ENCODE measurements at regions not wholly inside any gene's neighbourhood (a gene's known extent, or its start where the extent isn't known, plus 50 kb on each side); places are given as distances from the start of the nearest gene placed in this dataset.

- no peak for TF ChIP-seq EZH2 (IDR thresholded peaks at IDR 0.05; ENCODE audit: low read depth, unreplicated experiment)
- TF ChIP-seq CTCF (conservative IDR thresholded peaks at IDR 0.05; ENCODE audit: low read depth in 2 of 2) = no peak
- no peak for TF ChIP-seq POLR2AphosphoS5 (IDR thresholded peaks at IDR 0.05; ENCODE audit: low read depth)
- no peak for TF ChIP-seq CREB1 (CRISPR knock-in tag; IDR thresholded peaks at IDR 0.05; ENCODE audit: low read depth)
- no peak for TF ChIP-seq ZNF331 (CRISPR knock-in tag; IDR thresholded peaks at IDR 0.05; ENCODE audit: low read depth)
Observed at GRCh38 chr13:65763811-65764210, 1466.3 kb downstream of the PCDH9 start.

Data from GM23338 (cell line).